HuH-7 (cell line): ENCODE measurements at regions not wholly inside any gene's neighbourhood (a gene's known extent, or its start where the extent isn't known, plus 50 kb on each side); places are given as distances from the start of the nearest gene placed in this dataset.

Source experiments
- DNase-seq: peaks from one replicate; pipeline ENCODE4 v3.0.0; 2011; ENCODE audit warnings: low spot score

DNA sequence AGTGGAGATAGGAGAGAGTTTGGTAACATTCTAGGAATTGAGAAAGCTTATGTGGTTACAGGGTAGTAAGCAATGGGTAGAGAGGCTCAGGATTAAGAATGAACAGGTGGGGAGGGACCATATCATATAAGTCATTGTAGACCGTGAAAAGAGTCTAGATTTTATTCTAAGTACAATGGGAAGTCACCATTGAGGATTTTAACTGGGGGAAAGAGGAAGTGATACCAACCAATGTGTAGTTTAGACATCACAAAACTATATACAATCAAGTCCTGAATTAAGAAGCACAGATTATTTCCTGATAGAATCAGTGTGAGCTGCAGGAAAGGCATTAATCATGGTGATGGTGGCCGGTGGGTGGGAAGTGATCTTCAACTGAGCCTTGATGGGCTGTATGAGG lies 178.3 kb upstream of the ZIC3 start:
- DNase-seq, result no peak

GRCh38 chrX:137366018-137366633 lies 199.8 kb upstream of the ZIC3 start:
- DNase-seq, result no peak

GRCh38 chrX:137363559-137363958 lies 202.4 kb upstream of the ZIC3 start:
- DNase-seq, result no peak

DNA sequence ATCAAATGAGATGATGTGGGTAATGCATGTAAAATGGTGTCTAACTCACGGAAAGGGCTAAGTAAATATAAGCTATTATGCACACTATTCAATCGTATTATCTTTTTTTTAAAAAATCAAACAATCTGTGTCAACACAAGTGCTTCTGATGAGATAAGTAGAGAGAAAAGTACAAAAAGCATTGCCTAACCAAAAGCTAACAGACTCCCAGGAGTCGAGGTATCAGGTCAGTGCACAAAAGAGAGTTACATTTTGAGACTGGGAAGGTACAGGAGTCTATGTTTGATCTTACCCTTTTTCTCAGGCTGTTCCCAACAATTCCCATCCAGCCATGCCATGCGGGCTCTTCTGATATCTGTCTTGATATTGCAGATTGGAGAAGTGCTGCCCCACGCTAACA lies 203.3 kb upstream of the ZIC3 start:
- DNase-seq, result no peak

GRCh38 chrX:137354851-137355250 lies 211.1 kb upstream of the ZIC3 start:
- no peak for DNase-seq

- DNase-seq, result no peak
Measured at GRCh38 chrX:137353404-137353803, 212.5 kb upstream of the ZIC3 start.

GRCh38 chrX:137352101-137352660 lies 213.7 kb upstream of the ZIC3 start:
- DNase-seq, result no peak

DNA sequence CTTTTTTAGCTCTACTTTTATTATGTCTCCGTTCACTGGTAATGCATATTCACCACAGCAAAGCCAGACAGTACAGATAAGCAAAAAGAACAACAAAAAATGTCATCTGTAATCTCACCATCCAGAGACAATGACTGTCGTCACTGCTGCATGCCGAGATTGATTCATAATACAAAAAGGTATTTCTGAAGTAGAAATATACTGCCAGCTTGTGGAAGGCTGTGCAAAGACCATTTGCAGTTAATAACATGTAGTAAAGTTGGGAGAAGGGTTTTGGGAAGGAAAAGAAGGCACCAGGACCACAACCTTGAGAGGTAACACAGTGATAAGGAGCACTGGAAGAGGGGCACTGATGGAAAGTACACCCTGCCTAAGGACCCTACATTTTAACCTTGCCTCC lies 223.0 kb upstream of the ZIC3 start:
- no peak for DNase-seq

DNA sequence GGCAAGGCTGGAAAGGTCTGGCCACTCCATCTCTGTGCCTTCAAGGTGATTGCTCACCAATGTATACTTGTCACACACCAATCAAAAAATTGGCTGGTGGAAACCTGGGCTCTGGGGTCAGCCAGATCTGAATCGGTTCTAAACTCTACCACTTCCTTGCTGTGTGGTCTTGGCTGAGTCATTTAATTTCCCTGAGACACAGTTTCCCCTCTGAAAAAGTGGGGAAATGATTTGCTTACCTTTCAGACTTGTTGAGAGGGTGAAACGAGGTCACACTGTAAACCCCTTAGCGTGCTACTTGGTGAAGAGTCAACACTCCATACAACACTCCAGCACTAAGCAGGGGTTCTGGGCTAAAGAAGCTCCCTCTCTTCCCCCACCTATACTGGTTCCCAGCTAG lies 252.3 kb upstream of the ZIC3 start:
- DNase-seq, result no peak

- no peak for DNase-seq
Measured at GRCh38 chrX:137305404-137305803, 260.5 kb upstream of the ZIC3 start.

DNA sequence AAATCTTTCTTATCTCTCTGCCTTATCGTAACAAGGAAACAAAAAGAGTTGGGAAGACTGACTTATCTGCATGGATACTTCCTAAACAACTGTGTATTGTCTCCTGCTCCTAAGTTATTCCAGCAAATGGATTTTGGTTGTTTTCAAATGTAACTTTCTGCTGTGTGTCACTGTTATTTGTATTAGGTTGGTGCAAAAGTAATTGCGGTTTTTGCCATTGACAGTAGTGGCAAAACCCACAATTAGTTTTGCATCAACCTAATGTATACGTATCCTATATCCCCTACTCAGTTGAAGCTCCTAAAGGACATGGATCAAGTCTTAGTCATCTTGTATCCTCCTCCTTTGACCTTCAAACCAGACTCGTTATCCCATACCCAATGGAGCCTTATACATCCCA lies 263.4 kb upstream of the GPR101 start:
- DNase-seq, result no peak

- no peak for DNase-seq
Measured at GRCh38 chrX:137290011-137290410, 256.2 kb upstream of the GPR101 start.

DNA sequence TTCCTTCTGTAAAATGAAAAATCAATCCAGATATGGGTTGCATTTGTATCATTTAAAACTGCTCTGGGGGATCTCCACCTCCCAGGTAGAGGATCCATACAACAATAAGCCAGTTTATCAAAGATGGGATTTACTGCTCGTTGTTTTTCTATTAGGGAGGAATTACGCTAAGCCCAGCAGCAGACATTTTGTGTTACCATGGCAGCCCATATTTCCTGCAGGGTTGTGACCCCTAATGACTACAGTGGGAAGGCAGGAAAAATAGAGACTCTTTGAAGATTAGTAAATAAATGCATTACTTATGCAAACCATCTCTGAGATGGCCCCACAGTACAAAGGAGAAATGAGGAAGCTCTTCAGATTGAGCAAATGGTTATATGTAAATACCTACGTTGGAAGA lies 253.4 kb upstream of the GPR101 start:
- DNase-seq, result no peak

DNA sequence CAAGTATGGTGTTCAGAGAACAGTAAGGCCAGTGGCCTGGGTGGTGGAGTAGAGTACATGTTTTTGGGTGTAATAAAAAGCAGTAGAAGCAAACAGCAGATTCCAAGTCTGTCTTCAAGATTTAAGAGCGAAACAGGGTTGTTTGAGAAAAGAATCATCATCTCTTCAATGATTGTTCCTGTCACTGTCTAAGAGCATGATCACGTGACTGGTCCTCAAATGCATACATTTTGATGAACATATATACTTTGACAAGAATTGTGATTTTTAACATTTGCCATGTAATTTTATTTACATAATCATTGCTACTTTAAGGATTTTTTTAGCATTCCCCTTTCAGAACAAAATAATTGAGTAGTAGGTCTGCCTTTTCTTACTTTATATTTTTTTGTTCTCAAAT lies 252.6 kb upstream of the GPR101 start:
- DNase-seq, result no peak

- no peak for DNase-seq
Measured at GRCh38 chrX:137278825-137279224, 245.0 kb upstream of the GPR101 start.

DNA sequence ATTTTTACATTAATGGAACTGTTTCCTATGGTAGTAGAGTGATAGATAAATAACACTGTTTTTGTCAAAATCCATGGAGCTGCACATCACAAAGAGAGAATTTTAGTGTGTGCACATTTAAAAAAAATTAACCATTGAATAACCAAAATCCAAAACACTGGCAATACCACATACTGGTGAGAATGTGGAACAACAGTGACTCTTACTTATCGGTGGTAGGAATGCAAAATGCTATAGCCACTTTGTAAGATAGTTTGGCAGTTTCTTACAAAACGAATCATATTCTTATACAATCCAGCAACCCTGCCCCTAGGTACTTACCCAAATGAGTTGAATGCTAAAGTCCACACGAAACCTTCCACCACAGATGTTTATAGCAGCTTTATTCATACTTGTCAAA lies 229.6 kb upstream of the GPR101 start:
- DNase-seq, result no peak

DNA sequence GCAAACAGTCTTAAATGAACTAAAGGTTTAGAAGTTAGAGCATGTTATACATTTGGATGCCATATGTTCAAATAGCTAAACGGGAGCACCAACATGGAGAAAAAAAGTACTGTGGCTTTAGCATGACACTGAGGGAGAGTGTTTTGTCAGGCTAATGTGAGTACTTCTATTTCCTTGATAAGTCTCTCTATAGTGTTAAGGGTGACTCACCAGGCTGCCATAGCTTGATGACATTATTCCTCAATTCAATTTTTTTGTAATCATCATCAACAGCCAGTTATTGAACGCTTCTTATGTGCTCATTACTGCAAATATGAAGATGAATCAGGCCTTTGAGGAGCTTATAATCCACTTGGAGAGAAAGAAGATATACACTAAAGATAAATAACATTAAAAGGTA lies 211.4 kb upstream of the GPR101 start:
- DNase-seq, result no peak

GRCh38 chrX:137236837-137237236 lies 203.0 kb upstream of the GPR101 start:
- no peak for DNase-seq

GRCh38 chrX:137234651-137235402 lies 201.0 kb upstream of the GPR101 start:
- no peak for DNase-seq

- DNase-seq, result no peak
Measured at GRCh38 chrX:137233478-137233877, 199.7 kb upstream of the GPR101 start.

DNA sequence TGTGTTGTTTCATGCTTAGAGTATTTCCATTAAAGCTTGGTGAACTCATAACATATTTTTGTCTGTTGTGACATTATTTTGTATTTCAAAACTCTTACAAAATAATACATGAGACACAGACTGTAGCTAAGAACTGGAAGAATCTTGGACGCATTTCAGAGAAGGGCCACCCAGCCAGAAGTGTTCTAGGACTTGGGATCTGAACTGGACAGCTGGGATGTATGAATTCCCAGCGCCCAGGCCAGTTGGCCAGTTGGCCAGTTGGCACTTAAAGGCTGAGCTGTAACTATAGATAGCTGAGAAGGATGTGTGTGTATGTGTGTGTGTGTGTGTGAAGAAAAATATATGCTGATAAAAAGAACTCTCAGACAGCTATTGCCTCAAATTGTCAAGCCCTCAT lies 193.4 kb upstream of the GPR101 start:
- DNase-seq, result no peak

DNA sequence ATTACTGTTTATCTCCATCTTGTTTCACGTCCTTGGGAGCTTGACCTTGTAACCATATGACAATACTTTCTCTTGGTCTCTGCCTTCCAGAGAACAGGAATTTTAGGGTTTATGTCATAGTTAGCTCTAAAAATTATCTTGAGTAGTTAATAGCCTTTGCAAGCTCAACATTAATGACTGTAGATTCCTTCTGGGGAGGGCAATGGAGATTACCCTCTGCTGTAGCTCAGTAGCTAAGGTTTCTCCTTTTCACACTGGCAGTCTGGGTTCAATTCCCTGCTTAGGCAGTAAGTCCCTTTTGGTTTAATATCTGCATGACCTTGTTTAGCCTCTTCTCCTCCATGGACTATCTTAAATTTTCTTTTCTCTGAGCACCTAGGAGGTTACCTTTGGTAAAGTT lies 181.7 kb upstream of the GPR101 start:
- no peak for DNase-seq

- DNase-seq, result no peak
Measured at GRCh38 chrX:137212078-137212632, 178.4 kb upstream of the GPR101 start.
